ENCODE measurements at regions not wholly inside any gene's neighbourhood (a gene's known extent, or its start where the extent isn't known, plus 50 kb on each side); places are given as distances from the start of the nearest gene placed in this dataset.

GRCh38 chr2:150417278-150417677 lies 70.2 kb downstream of the RND3 start:
- no peaks in the 10 kb centered on the region for H3K4me1 ChIP-seq (ENCODE audit: insufficient read depth)
- no peaks in the 10 kb centered on the region for H3K9me3 ChIP-seq
- H3K4me3 ChIP-seq = no peak overlapping the region
- intact Hi-C loops (cut with DNase I) = no loop called here
- H3K36me3 ChIP-seq = no peaks in the 10 kb centered on the region
- no peak for TF ChIP-seq EP300 (IDR thresholded peaks at IDR 0.05)
- no peak for TF ChIP-seq POLR2A (IDR thresholded peaks at IDR 0.05)
- TF ChIP-seq CTCF (IDR thresholded peaks at IDR 0.05) = no peak
- H3K27me3 ChIP-seq = no peaks in the 10 kb centered on the region
- WGBS, 3 donors = 93 to 97% (median 96%) methylated on average over 3 of the region's 3 CpGs
- no peak for DNase-seq
- H3K27ac ChIP-seq = no peak overlapping the region

- Histone ChIP-seq H3K4me3 (no peak overlapping the region), H3K9me3 (no peaks in the 10 kb centered on the region), H3K4me1 (ENCODE audit: insufficient read depth) (no peaks in the 10 kb centered on the region), H3K36me3 (no peaks in the 10 kb centered on the region), H3K27ac (no peak overlapping the region), H3K27me3 (no peaks in the 10 kb centered on the region)
- no peak for DNase-seq
- TF ChIP-seq CTCF (IDR thresholded peaks at IDR 0.05) = no peak
- TF ChIP-seq POLR2A (IDR thresholded peaks at IDR 0.05) = no peak
- no peak for TF ChIP-seq EP300 (IDR thresholded peaks at IDR 0.05)
- intact Hi-C loops (cut with DNase I) = no loop called here
Observed at GRCh38 chr2:150415022-150415421, 72.4 kb downstream of the RND3 start.

GRCh38 chr2:150413910-150414309 lies 73.6 kb downstream of the RND3 start:
- Histone ChIP-seq H3K4me1 (ENCODE audit: insufficient read depth) (no peaks in the 10 kb centered on the region), H3K9me3 (no peaks in the 10 kb centered on the region), H3K27ac (no peak overlapping the region), H3K36me3 (no peaks in the 10 kb centered on the region), H3K27me3 (no peaks in the 10 kb centered on the region), H3K4me3 (no peak overlapping the region)
- intact Hi-C loops (cut with DNase I) = no loop called here
- no peak for DNase-seq
- 51 to 64% (median 53%) methylated on average over 2 of the region's 2 CpGs for WGBS, 3 donors
- TF ChIP-seq CTCF (IDR thresholded peaks at IDR 0.05) (no peak), POLR2A (IDR thresholded peaks at IDR 0.05) (no peak), EP300 (IDR thresholded peaks at IDR 0.05) (no peak)

- no peak overlapping the region for H3K4me3 ChIP-seq
- no peaks in the 10 kb centered on the region for H3K27me3 ChIP-seq
- TF ChIP-seq EP300 (IDR thresholded peaks at IDR 0.05) (no peak), CTCF (IDR thresholded peaks at IDR 0.05) (no peak), POLR2A (IDR thresholded peaks at IDR 0.05) (no peak)
- intact Hi-C loops (cut with DNase I) = no loop called here
- no peaks in the 10 kb centered on the region for H3K36me3 ChIP-seq
- no peaks in the 10 kb centered on the region for H3K9me3 ChIP-seq
- H3K27ac ChIP-seq = no peak overlapping the region
- no peak for DNase-seq
- WGBS, 3 donors = 95 to 97% (median 97%) methylated on average over 7 of the region's 7 CpGs
- no peaks in the 10 kb centered on the region for H3K4me1 ChIP-seq (ENCODE audit: insufficient read depth)
Observed at GRCh38 chr2:150413366-150413765, 74.1 kb downstream of the RND3 start.

GRCh38 chr2:150410809-150411208 lies 76.7 kb downstream of the RND3 start:
- WGBS, 3 donors = 80 to 87% (median 82%) methylated on average over 3 of the region's 3 CpGs
- no peaks in the 10 kb centered on the region for H3K27me3 ChIP-seq

More at GRCh38 chr2:150410809-150411208, 76.7 kb downstream of the RND3 start:
- no peaks in the 10 kb centered on the region for H3K36me3 ChIP-seq
- intact Hi-C loops (cut with DNase I) = no loop called here
- no peaks in the 10 kb centered on the region for H3K4me1 ChIP-seq (ENCODE audit: insufficient read depth)
- TF ChIP-seq POLR2A (IDR thresholded peaks at IDR 0.05) (no peak), EP300 (IDR thresholded peaks at IDR 0.05) (no peak), CTCF (IDR thresholded peaks at IDR 0.05) (no peak)
- DNase-seq = no peak
- H3K27ac ChIP-seq = no peak overlapping the region
- no peak overlapping the region for H3K4me3 ChIP-seq
- no peaks in the 10 kb centered on the region for H3K9me3 ChIP-seq
